PC-9 (cell line): ENCODE measurements at regions not wholly inside any gene's neighbourhood (a gene's known extent, or its start where the extent isn't known, plus 50 kb on each side); places are given as distances from the start of the nearest gene placed in this dataset.

Experiments used
- EZH2 ChIP-seq: fragments of 200-600 bp; sonication (generic); IDR thresholded peaks from 2 replicates; pipeline ENCODE4 v1.8.0; 2017; ENCODE audit warnings: antibody characterized with exemption, low read depth
- TF ChIP-seq, protein P1 (sequence below): fragments of 200-600 bp; sonication (generic); conservative IDR thresholded peaks from 2 replicates; pipeline ENCODE4 v1.6.1; 2017; ENCODE audit warnings: mixed run types, antibody characterized with exemption, mild to moderate bottlenecking, moderate library complexity

DNA sequence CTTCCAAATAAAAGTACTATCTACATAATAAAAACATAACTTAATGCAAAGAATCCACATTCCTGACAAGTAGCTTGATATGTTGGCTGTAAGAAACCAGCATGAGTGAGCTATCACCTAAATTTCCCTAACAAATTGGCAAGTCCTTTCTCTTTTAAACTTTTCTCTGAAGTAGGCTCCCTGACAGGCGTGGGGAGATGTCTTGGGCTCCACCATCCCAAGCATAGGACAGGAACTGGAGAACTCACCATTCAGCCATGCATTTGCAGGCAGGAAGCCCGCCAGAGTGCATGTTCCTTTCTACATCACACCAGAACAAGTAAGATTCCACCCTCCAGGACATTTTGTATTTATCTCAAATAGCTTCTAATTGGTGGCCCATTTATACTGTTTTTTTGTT, 921.9 kb upstream of the CELF4 start:
- TF ChIP-seq, protein P1, sequence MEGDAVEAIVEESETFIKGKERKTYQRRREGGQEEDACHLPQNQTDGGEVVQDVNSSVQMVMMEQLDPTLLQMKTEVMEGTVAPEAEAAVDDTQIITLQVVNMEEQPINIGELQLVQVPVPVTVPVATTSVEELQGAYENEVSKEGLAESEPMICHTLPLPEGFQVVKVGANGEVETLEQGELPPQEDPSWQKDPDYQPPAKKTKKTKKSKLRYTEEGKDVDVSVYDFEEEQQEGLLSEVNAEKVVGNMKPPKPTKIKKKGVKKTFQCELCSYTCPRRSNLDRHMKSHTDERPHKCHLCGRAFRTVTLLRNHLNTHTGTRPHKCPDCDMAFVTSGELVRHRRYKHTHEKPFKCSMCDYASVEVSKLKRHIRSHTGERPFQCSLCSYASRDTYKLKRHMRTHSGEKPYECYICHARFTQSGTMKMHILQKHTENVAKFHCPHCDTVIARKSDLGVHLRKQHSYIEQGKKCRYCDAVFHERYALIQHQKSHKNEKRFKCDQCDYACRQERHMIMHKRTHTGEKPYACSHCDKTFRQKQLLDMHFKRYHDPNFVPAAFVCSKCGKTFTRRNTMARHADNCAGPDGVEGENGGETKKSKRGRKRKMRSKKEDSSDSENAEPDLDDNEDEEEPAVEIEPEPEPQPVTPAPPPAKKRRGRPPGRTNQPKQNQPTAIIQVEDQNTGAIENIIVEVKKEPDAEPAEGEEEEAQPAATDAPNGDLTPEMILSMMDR = no peak
- TF ChIP-seq EZH2 = no peak
